SK-N-SH (cell line): ENCODE measurements at regions not wholly inside any gene's neighbourhood (a gene's known extent, or its start where the extent isn't known, plus 50 kb on each side); places are given as distances from the start of the nearest gene placed in this dataset.

Experiments
- CHD2 ChIP-seq: fragments of 150-350 bp; IDR thresholded peaks from 2 replicates; pipeline ENCODE4 v1.6.1; 2018; ENCODE audit warnings: low read length; ENCODE audit not compliant: partially characterized antibody
- CTCF ChIP-seq: fragments of 200-600 bp; sonication (generic); IDR thresholded peaks from 2 replicates; pipeline ENCODE4 v1.6.1; 2017; ENCODE audit warnings: antibody characterized with exemption, mild to moderate bottlenecking, moderate library complexity
- EP300 ChIP-seq, 2 experiments: IDR thresholded peaks; 2 replicates each; pipeline versions ENCODE4 v1.4.0 to v1.6.1; 2012; ENCODE audit warnings: borderline replicate concordance in 1 of 2, low read depth in 1 of 2, low read length in 1 of 2
- FOXM1 ChIP-seq: IDR thresholded peaks from 2 replicates; pipeline ENCODE4 v1.4.0; 2012; ENCODE audit warnings: low read depth, mild to moderate bottlenecking
- MAX ChIP-seq: IDR thresholded peaks from 2 replicates; pipeline ENCODE4 v1.4.0; 2012; ENCODE audit warnings: low read depth
- MXI1 ChIP-seq: IDR thresholded peaks from 2 replicates; pipeline ENCODE4 v1.6.1; 2012; ENCODE audit warnings: mild to moderate bottlenecking, low read depth, low read length, improper control_type of control experiment
- POLR2AphosphoS5 ChIP-seq: IDR thresholded peaks from 2 replicates; pipeline ENCODE4 v1.6.1; 2012; ENCODE audit warnings: low read depth, low read length
- RCOR1 ChIP-seq: fragments of 150-350 bp; IDR thresholded peaks from 2 replicates; pipeline ENCODE4 v1.6.1; 2017; ENCODE audit warnings: antibody characterized with exemption, low read length
- REST ChIP-seq: IDR thresholded peaks from 2 replicates; pipeline ENCODE4 v1.6.1; 2012; ENCODE audit warnings: mild to moderate bottlenecking, low read depth, low read length, moderate library complexity
- SIN3A ChIP-seq: IDR thresholded peaks from 2 replicates; pipeline ENCODE4 v1.6.1; 2012; ENCODE audit warnings: low read depth, mild to moderate bottlenecking, low read length, moderate library complexity, borderline replicate concordance
- TAF1 ChIP-seq: IDR thresholded peaks from 2 replicates; pipeline ENCODE4 v1.6.1; 2012; ENCODE audit warnings: low read depth, mild to moderate bottlenecking, low read length, moderate library complexity, borderline replicate concordance
- TCF12 ChIP-seq: IDR thresholded peaks from 2 replicates; pipeline ENCODE4 v1.4.0; 2012
- USF2 ChIP-seq: fragments of 150-350 bp; IDR thresholded peaks from 2 replicates; pipeline ENCODE4 v1.6.1; 2017; ENCODE audit warnings: antibody characterized with exemption, low read length, low read depth, borderline replicate concordance
- YY1 ChIP-seq: IDR thresholded peaks from 2 replicates; pipeline ENCODE4 v1.4.0; 2012; ENCODE audit warnings: low read depth, mild to moderate bottlenecking

GRCh38 chrX:75887833-75888232 is 102.8 kb upstream of the MAGEE2 start:
- TF ChIP-seq CTCF: no peak
- TF ChIP-seq POLR2AphosphoS5: no peak
- TF ChIP-seq REST: no peak
- TF ChIP-seq FOXM1: no peak
- no peak for TF ChIP-seq MXI1
- TF ChIP-seq SIN3A: no peak
- TF ChIP-seq RCOR1: no peak
- no peak for TF ChIP-seq CHD2
- TF ChIP-seq EP300 (IDR thresholded peaks at IDR 0.05; ENCODE audit: borderline replicate concordance in 1 of 2, low read depth in 1 of 2, low read length in 1 of 2): no peak
- no peak for TF ChIP-seq MAX
- no peak for TF ChIP-seq USF2
- TF ChIP-seq YY1: no peak
- no peak for TF ChIP-seq TCF12
- TF ChIP-seq TAF1: no peak
